ENCODE measurements at regions not wholly inside any gene's neighbourhood (a gene's known extent, or its start where the extent isn't known, plus 50 kb on each side); places are given as distances from the start of the nearest gene placed in this dataset.

DNA sequence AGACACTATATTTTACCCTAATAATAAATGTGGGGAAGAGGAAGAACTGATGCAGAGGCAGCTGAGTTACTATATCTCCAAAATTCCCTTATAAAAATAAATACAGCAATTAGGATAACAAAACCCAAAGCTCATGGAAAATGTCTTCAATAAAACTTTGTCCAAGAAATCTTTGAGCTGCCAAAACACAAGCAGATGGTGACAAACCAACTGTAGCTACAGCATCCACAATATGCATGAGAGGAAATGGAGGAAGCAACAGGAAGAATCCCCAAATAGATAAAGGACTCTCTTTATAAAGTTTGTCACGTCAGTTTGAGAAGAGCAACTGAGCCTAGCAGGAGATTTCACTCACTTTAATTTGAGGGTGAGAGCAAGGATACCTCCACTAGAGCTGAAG, 638.2 kb downstream of the IGSF11 start:
- H3K4me3 ChIP-seq (ENCODE audit: low read depth, low read length), result no peak overlapping the region
- TF ChIP-seq, protein P1, sequence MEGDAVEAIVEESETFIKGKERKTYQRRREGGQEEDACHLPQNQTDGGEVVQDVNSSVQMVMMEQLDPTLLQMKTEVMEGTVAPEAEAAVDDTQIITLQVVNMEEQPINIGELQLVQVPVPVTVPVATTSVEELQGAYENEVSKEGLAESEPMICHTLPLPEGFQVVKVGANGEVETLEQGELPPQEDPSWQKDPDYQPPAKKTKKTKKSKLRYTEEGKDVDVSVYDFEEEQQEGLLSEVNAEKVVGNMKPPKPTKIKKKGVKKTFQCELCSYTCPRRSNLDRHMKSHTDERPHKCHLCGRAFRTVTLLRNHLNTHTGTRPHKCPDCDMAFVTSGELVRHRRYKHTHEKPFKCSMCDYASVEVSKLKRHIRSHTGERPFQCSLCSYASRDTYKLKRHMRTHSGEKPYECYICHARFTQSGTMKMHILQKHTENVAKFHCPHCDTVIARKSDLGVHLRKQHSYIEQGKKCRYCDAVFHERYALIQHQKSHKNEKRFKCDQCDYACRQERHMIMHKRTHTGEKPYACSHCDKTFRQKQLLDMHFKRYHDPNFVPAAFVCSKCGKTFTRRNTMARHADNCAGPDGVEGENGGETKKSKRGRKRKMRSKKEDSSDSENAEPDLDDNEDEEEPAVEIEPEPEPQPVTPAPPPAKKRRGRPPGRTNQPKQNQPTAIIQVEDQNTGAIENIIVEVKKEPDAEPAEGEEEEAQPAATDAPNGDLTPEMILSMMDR (IDR thresholded peaks at IDR 0.05; ENCODE audit: low read depth, low read length, missing control alignments), result no peak
- no peak for DNase-seq (ENCODE audit: low read depth)

DNA sequence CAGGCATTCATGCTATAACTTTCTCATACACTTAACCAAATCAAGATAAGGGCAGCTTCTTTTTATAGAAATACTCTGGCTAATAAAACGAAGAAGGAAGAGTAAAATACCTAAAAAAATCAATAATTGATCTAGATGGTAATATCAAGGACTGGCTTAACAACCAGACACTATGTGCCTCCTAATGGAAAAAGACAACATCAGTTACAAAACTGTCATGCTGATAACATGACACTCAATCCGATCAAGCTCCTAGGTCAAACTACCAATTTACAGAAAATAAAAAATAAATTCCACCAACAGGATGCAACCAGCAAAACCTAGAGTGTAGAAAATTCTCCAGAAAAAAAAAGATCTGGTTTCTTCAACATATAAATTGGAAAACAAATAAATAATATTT, 634.6 kb downstream of the IGSF11 start:
- TF ChIP-seq, protein P1 (IDR thresholded peaks at IDR 0.05; ENCODE audit: low read depth, low read length, missing control alignments), result no peak
- DNase-seq (ENCODE audit: low read depth), result no peak
- no peak overlapping the region for H3K4me3 ChIP-seq (ENCODE audit: low read depth, low read length)

DNA sequence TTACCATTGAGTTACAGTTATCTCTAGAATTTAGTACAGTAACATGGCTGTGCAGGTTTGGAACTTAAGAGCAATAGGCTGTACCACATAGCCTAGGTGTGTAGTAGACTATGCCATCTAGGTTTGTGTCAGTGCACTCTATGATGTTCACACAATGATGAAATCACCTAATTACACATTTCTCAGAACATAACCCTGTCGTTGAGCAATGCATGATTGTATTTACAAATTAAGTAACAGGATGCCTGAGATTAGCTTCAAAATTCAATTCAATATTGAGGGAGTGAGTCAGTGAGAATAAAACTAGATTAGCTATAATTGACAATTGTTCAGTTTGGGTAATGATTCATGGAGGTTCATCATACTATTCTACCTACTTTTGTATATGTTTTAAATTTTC, 633.8 kb downstream of the IGSF11 start:
- DNase-seq (ENCODE audit: low read depth), result no peak
- no peak overlapping the region for H3K4me3 ChIP-seq (ENCODE audit: low read depth, low read length)
- TF ChIP-seq, protein P1 (IDR thresholded peaks at IDR 0.05; ENCODE audit: low read depth, low read length, missing control alignments), result no peak

DNA sequence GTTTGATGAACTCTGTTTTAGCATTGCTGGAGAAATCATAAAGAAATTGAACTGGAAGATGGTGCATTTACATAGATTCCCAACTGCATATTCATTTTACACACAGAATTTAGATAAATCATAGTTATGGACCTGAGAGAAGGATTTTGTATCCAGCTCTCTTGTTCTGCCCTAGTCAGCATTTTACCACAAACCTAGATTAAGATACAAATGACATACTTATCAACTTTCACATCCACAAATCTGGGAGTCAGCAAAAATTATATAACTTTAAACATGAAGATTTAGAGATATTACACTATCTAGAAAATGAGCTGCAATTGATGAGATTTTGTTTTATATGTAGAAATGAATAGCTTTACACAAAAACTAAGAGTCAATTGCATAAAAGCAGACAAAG, 632.8 kb downstream of the IGSF11 start:
- no peak overlapping the region for H3K4me3 ChIP-seq (ENCODE audit: low read depth, low read length)
- TF ChIP-seq, protein P1 (IDR thresholded peaks at IDR 0.05; ENCODE audit: low read depth, low read length, missing control alignments), result no peak
- DNase-seq (ENCODE audit: low read depth), result no peak

DNA sequence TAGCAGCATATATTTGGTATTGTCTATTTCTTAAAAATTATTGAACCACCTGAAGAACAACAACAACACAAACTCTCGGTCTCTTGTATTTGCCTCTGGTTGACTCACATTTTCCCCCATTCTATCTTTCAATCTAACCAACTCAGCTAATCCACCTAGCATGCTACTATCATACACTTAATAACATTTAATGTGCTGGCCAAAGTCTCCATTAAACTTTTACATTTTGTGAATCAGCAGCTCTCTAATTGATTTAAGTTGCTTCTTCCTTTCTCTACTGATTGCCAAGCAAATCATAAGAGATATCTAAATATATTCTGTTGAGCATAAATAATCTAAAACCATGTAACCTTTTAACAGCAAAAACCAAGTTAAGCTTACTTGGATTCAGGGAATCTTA, 631.7 kb downstream of the IGSF11 start:
- H3K4me3 ChIP-seq (ENCODE audit: low read depth, low read length), result no peak overlapping the region
- TF ChIP-seq, protein P1 (IDR thresholded peaks at IDR 0.05; ENCODE audit: low read depth, low read length, missing control alignments), result no peak
- no peak for DNase-seq (ENCODE audit: low read depth)

DNA sequence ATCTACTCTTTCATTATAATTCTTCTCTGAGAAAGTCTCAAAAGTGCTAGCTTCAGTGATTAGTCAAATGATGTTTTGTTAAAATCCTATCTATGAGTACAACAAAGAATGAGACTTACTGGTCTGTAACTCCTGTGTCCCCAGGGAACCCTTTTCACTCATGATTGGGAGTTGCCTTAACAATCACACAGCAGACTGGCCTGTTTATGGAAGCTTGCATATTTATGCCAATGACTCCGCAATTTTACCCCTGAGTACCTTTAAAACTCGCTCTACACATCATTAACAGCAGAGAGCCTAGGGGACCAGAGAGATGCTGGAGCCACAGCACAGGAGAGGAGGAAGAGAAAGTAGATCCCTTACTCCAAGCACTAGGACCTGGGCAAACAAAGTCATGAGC, 628.1 kb downstream of the IGSF11 start:
- TF ChIP-seq, protein P1 (IDR thresholded peaks at IDR 0.05; ENCODE audit: low read depth, low read length, missing control alignments), result no peak
- no peak for DNase-seq (ENCODE audit: low read depth)
- H3K4me3 ChIP-seq (ENCODE audit: low read depth, low read length), result no peak overlapping the region

DNA sequence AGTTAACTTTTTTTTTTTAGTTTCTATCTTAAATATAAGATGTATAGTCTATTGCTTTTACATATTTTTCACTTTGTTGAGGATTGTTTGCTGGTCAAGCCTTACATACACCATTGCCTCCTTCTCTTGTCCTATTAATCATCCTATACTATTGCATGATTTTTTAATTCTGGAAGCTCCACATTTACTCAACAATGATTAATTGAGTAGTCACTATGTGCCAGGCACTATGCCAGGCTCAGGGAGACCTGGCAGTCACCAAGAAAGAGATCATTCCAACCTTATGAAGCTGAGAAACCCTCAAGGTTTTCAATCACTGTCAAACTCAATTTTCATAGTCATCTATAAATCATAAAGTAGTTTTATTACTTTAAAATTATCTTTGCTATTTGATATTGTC, 626.2 kb downstream of the IGSF11 start:
- TF ChIP-seq, protein P1 (IDR thresholded peaks at IDR 0.05; ENCODE audit: low read depth, low read length, missing control alignments), result no peak
- no peak for DNase-seq (ENCODE audit: low read depth)
- no peak overlapping the region for H3K4me3 ChIP-seq (ENCODE audit: low read depth, low read length)

Measured in GM12864 (cell line).